Fibroblast of lung (primary cell): ENCODE measurements at regions not wholly inside any gene's neighbourhood (a gene's known extent, or its start where the extent isn't known, plus 50 kb on each side); places are given as distances from the start of the nearest gene placed in this dataset.
A peak's percentile ranks its signal among the peaks of the same experiment; 100 is the strongest.

Experiments used
- DNase-seq, 2 donors: peaks; one replicate each; pipeline versions ENCODE4 v3.0.0 to v3.0.0-alpha.2; 2010; ENCODE audit warnings: low read depth in 2 of 2
- H2AFZ ChIP-seq: 2 replicates; pipeline ENCODE4 v1.5.1; 2012; ENCODE audit warnings: low read length, control low read depth, inconsistent platforms
- H3K27ac ChIP-seq: 2 replicates; pipeline ENCODE4 v1.5.1; 2011; ENCODE audit warnings: low read length, control low read depth; ENCODE audit not compliant: insufficient read depth
- H3K27me3 ChIP-seq: 2 replicates; pipeline ENCODE4 v1.5.1; 2011; ENCODE audit warnings: mild to moderate bottlenecking, low read length; ENCODE audit not compliant: control insufficient read depth, insufficient read depth
- H3K36me3 ChIP-seq: 2 replicates; pipeline ENCODE4 v1.5.1; 2011; ENCODE audit warnings: low read length; ENCODE audit not compliant: control insufficient read depth, insufficient read depth
- H3K4me1 ChIP-seq: 2 replicates; pipeline ENCODE4 v1.5.1; 2011; ENCODE audit warnings: low read length; ENCODE audit not compliant: control insufficient read depth, insufficient read depth; ENCODE audit errors: extremely low read depth
- H3K4me2 ChIP-seq: 2 replicates; pipeline ENCODE4 v1.5.1; 2011; ENCODE audit warnings: low read length, control low read depth; ENCODE audit not compliant: insufficient read depth; ENCODE audit errors: extremely low read depth
- H3K4me3 ChIP-seq, 4 experiments: fragments of 200-600 bp in 1 of 4; sonication (generic) in 1 of 4; replicated peaks in 1 of 4; 2 replicates each; pipeline ENCODE4 v1.5.1; 2011 to 2016; ENCODE audit warnings: low read length in 4 of 4, low read depth in 3 of 4, mild to moderate bottlenecking in 3 of 4, control low read depth in 2 of 4, inconsistent platforms in 1 of 4, mixed read lengths in 1 of 4; ENCODE audit not compliant: insufficient read depth in 1 of 4; ENCODE audit errors: control extremely low read depth in 1 of 4
- H3K79me2 ChIP-seq: 2 replicates; pipeline ENCODE4 v1.5.1; 2012; ENCODE audit warnings: mild to moderate bottlenecking, low read length, inconsistent platforms; ENCODE audit not compliant: control insufficient read depth, insufficient read depth
- H3K9ac ChIP-seq: 2 replicates; pipeline ENCODE4 v1.5.1; 2011; ENCODE audit warnings: mild to moderate bottlenecking, low read length, control low read depth; ENCODE audit not compliant: insufficient read depth
- H3K9me3 ChIP-seq: 2 replicates; pipeline ENCODE4 v1.5.1; 2012; ENCODE audit warnings: low read depth, low read length; ENCODE audit not compliant: control insufficient read depth, insufficient read depth
- H4K20me1 ChIP-seq: 2 replicates; pipeline ENCODE4 v1.5.1; 2011; ENCODE audit warnings: low read length; ENCODE audit not compliant: control insufficient read depth, insufficient read depth; ENCODE audit errors: extremely low read depth
- CTCF ChIP-seq, 2 donors: IDR thresholded peaks in 1 of 2; conservative IDR thresholded peaks in 1 of 2; 1 replicate in 1 of 2; 2 replicates in 1 of 2; pipeline ENCODE4 v1.5.1; 2011 to 2012; ENCODE audit warnings: low read length in 2 of 2, control low read depth in 1 of 2, inconsistent platforms in 1 of 2, low read depth in 1 of 2, mild to moderate bottlenecking in 1 of 2
- EZH2 ChIP-seq: IDR thresholded peaks from 2 replicates; pipeline ENCODE4 v1.5.1; 2012; ENCODE audit warnings: low read length, control low read depth, mild to moderate bottlenecking; ENCODE audit errors: missing control alignments

- Histone ChIP-seq H3K9me3 (no peaks in the 10 kb centered on the region), H4K20me1 (no peaks in the 10 kb centered on the region), H3K9ac (no peak overlapping the region), H3K79me2 (no peaks in the 10 kb centered on the region), H3K27me3 (no peaks in the 10 kb centered on the region), H3K4me3 (no peak overlapping the region), H3K4me2 (no peak overlapping the region), H3K27ac (no peak overlapping the region), H2AFZ (no peak overlapping the region), H3K4me1 (no peaks in the 10 kb centered on the region), H3K36me3 (no peaks in the 10 kb centered on the region)
- no peak for TF ChIP-seq CTCF (conservative IDR thresholded peaks at IDR 0.05 in 1 of 2, IDR thresholded peaks at IDR 0.05 in 1 of 2; ENCODE audit: low read depth in 1 of 2, low read length in 2 of 2)
- TF ChIP-seq EZH2 = no peak
- DNase-seq = no peak
These were observed 131.7 kb upstream of the SPOPL start for GRCh38 chr2:138369856-138370255.

DNA sequence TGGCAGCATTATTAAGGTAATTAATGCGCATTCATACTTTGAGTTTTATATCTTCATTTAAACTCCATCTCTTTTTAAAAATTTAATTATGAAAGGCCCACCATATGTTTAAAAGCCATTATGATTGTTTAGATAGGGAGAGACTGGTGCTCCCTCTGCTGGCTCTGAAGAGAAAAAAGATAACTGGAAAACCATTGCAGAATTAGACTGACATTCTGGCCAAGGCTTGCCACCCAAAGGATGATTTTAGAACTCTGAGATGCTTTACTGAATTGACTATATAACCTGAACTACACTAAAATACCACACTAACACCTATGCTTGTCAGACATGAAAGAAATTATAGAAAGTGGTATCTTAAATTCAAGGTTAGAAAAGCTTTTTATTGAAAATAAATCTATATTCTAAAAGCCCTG is 127.6 kb upstream of the SPOPL start:
- Histone ChIP-seq H2AFZ (no peak overlapping the region), H3K4me3 (no peak overlapping the region), H3K4me2 (no peak overlapping the region), H3K9me3 (no peaks in the 10 kb centered on the region), H3K4me1 (no peaks in the 10 kb centered on the region), H3K27me3 (no peaks in the 10 kb centered on the region), H3K36me3 (no peaks in the 10 kb centered on the region), H3K9ac (no peak overlapping the region), H4K20me1 (no peaks in the 10 kb centered on the region), H3K27ac (no peak overlapping the region), H3K79me2 (no peaks in the 10 kb centered on the region)
- TF ChIP-seq CTCF (conservative IDR thresholded peaks at IDR 0.05 in 1 of 2, IDR thresholded peaks at IDR 0.05 in 1 of 2; ENCODE audit: low read depth in 1 of 2, low read length in 2 of 2) = peak; percentile 71 to 77
- no peak for TF ChIP-seq EZH2
- DNase-seq = peak; percentile 32 to 69

- H3K79me2 ChIP-seq = no peaks in the 10 kb centered on the region
- no peak overlapping the region for H3K27ac ChIP-seq
- no peaks in the 10 kb centered on the region for H3K27me3 ChIP-seq
- H3K9me3 ChIP-seq = no peaks in the 10 kb centered on the region
- H3K36me3 ChIP-seq = no peaks in the 10 kb centered on the region
- H2AFZ ChIP-seq = no peak overlapping the region
- TF ChIP-seq CTCF (conservative IDR thresholded peaks at IDR 0.05 in 1 of 2, IDR thresholded peaks at IDR 0.05 in 1 of 2; ENCODE audit: low read depth in 1 of 2, low read length in 2 of 2) (no peak), EZH2 (no peak)
- no peak for DNase-seq
- H3K4me3 ChIP-seq = no peak overlapping the region
- no peaks in the 10 kb centered on the region for H3K4me1 ChIP-seq
- no peak overlapping the region for H3K9ac ChIP-seq
- no peak overlapping the region for H3K4me2 ChIP-seq
- H4K20me1 ChIP-seq = no peaks in the 10 kb centered on the region
These were observed 120.2 kb upstream of the SPOPL start for GRCh38 chr2:138381373-138381772.
